Panc1 (cell line): ENCODE measurements at regions not wholly inside any gene's neighbourhood (a gene's known extent, or its start where the extent isn't known, plus 50 kb on each side); places are given as distances from the start of the nearest gene placed in this dataset.

Experiments used
- ATAC-seq: fragments of 200-7000 bp; cut with Tn5 transposase; 2 replicates; pipeline ENCODE4 v1.9.1; 2020; ENCODE audit warnings: mild to moderate bottlenecking, moderate library complexity
- BruUV-seq: library from RNA; stranded (reverse); fragments of 400-500 nt; replicated peaks from 2 replicates; lab custom pipeline; 2021; lab: Mats Ljungman, UMichigan
- CTCF ChIA-PET: fragments of 300-600 bp; sonication (Branson Sonifier 250); formaldehyde crosslinking; loops from one replicate; lab custom pipeline; 2022; ENCODE audit warnings: antibody characterized with exemption; lab: Charles Lee
- POLR2A ChIA-PET: fragments of 300-600 bp; sonication (Branson Sonifier 250); formaldehyde crosslinking; loops from one replicate; lab custom pipeline; 2022; ENCODE audit warnings: antibody characterized with exemption; lab: Charles Lee
- DNase-seq: peaks from one replicate; pipeline ENCODE4 v3.0.0-alpha.2; 2010; ENCODE audit warnings: low read depth, low spot score
- H3K27ac ChIP-seq: 2 replicates; pipeline ENCODE4 v1.5.1; 2011; ENCODE audit warnings: mild to moderate bottlenecking, low read length, inconsistent platforms
- H3K27me3 ChIP-seq: fragments of 200-500 bp; sonication (Bioruptor generic); 2 replicates; pipeline ENCODE4 v1.6.0; 2014; ENCODE audit warnings: low read length, inconsistent platforms; ENCODE audit not compliant: control insufficient read depth, insufficient read depth
- H3K36me3 ChIP-seq: fragments of 200-500 bp; sonication (Bioruptor generic); 2 replicates; pipeline ENCODE4 v1.5.1; 2014; ENCODE audit warnings: inconsistent platforms, mild to moderate bottlenecking, low read length, moderate library complexity; ENCODE audit not compliant: control insufficient read depth, insufficient read depth
- H3K4me1 ChIP-seq: 2 replicates; pipeline ENCODE4 v1.5.1; 2011; ENCODE audit warnings: inconsistent platforms, mild to moderate bottlenecking, low read length, moderate library complexity; ENCODE audit not compliant: control insufficient read depth, insufficient read depth
- H3K4me3 ChIP-seq, 2 experiments: 2 replicates each; pipeline ENCODE4 v1.5.1; 2011 to 2012; ENCODE audit warnings: low read depth in 2 of 2, low read length in 2 of 2, mild to moderate bottlenecking in 2 of 2, inconsistent platforms in 1 of 2, moderate library complexity in 1 of 2
- H3K9me3 ChIP-seq: fragments of 200-500 bp; sonication (Bioruptor generic); 2 replicates; pipeline ENCODE4 v1.5.1; 2014; ENCODE audit warnings: low read depth, mild to moderate bottlenecking, inconsistent platforms, low read length, moderate library complexity; ENCODE audit not compliant: control insufficient read depth, insufficient read depth
- POLR2AphosphoS5 ChIP-seq: IDR thresholded peaks from 2 replicates; pipeline ENCODE4 v1.6.1; 2012; ENCODE audit warnings: mild to moderate bottlenecking, low read depth, low read length, moderate library complexity
- SIN3A ChIP-seq: IDR thresholded peaks from 2 replicates; pipeline ENCODE4 v1.6.1; 2012; ENCODE audit warnings: low read depth, mild to moderate bottlenecking, low read length, moderate library complexity, borderline replicate concordance; ENCODE audit not compliant: insufficient read depth
- TCF7L2 ChIP-seq: IDR thresholded peaks from 2 replicates; pipeline ENCODE4 v1.6.1; 2011; ENCODE audit warnings: mild to moderate bottlenecking, low read depth, low read length, inconsistent platforms
- in situ Hi-C: cut with HindIII; loops from 2 replicates; pipeline ENCODE4 v1.10.0; 2016; ENCODE audit warnings: low sequenced_read_pairs, low pct_unique_long_range_greater_than_20kb
- intact Hi-C: fragments of 100-400 bp; cut with micrococcal nuclease; formaldehyde crosslinking; loops from one replicate; pipeline ENCODE4 v1.10.0; 2022; ENCODE audit not compliant: unreplicated experiment
- TF ChIP-seq, protein P1 (sequence below), 2 experiments: IDR thresholded peaks; 2 replicates each; pipeline ENCODE4 v1.6.1; 2011 to 2012; ENCODE audit warnings: low read depth in 2 of 2, control low read depth in 1 of 2, low read length in 1 of 2, mild to moderate bottlenecking in 1 of 2, moderate library complexity in 1 of 2; ENCODE audit not compliant: insufficient read depth in 1 of 2
- TF ChIP-seq, protein P2 (sequence below): fragments of 450-650 bp; IDR thresholded peaks from 2 replicates; pipeline ENCODE4 v1.5.1; 2017; ENCODE audit warnings: mild to moderate bottlenecking

DNA sequence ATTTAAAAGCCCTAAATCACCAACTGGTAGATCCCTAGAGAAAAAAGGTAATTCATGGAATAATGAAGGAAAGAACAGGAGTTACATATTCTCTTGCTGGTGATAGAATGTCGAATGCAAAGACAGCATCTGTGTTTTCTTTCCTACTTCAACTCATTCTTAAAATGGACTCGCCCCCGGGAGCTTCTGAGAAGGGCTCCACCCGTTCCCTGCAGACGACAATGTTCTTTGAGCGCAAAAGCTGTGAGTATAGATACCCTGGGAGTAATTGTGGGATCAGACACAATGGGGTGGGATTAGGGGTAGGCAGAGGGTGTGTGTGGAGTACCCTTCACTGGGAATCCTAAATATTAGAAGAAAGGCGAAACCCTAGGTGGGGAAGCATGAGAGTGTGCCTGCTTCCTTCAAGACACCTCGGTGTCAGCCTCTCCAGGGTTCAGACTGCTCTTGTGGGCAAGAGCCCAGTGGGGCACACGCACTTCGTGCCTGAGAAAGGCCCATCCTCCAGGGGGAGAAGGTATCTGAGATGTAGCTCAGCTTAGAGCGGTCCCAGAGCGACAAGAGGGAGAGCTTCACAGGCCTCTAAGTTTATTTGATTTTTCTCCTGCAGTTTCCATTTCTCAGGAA, 123.3 kb upstream of the DPYD start:
- intact Hi-C loops (no loop called here), in situ Hi-C loops (no loop called here)
- Histone ChIP-seq H3K27me3 (no peaks in the 10 kb centered on the region), H3K36me3 (no peaks in the 10 kb centered on the region), H3K9me3 (no peaks in the 10 kb centered on the region), H3K27ac (no peak overlapping the region), H3K4me3 (no peak overlapping the region), H3K4me1 (no peaks in the 10 kb centered on the region)
- POLR2A ChIA-PET = no interaction called here
- BruUV-seq = no TSS peak
- DNase-seq (no peak), ATAC-seq (no peak)
- CTCF ChIA-PET = no interaction called here
- TF ChIP-seq, protein P1, sequence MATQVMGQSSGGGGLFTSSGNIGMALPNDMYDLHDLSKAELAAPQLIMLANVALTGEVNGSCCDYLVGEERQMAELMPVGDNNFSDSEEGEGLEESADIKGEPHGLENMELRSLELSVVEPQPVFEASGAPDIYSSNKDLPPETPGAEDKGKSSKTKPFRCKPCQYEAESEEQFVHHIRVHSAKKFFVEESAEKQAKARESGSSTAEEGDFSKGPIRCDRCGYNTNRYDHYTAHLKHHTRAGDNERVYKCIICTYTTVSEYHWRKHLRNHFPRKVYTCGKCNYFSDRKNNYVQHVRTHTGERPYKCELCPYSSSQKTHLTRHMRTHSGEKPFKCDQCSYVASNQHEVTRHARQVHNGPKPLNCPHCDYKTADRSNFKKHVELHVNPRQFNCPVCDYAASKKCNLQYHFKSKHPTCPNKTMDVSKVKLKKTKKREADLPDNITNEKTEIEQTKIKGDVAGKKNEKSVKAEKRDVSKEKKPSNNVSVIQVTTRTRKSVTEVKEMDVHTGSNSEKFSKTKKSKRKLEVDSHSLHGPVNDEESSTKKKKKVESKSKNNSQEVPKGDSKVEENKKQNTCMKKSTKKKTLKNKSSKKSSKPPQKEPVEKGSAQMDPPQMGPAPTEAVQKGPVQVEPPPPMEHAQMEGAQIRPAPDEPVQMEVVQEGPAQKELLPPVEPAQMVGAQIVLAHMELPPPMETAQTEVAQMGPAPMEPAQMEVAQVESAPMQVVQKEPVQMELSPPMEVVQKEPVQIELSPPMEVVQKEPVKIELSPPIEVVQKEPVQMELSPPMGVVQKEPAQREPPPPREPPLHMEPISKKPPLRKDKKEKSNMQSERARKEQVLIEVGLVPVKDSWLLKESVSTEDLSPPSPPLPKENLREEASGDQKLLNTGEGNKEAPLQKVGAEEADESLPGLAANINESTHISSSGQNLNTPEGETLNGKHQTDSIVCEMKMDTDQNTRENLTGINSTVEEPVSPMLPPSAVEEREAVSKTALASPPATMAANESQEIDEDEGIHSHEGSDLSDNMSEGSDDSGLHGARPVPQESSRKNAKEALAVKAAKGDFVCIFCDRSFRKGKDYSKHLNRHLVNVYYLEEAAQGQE (IDR thresholded peaks at IDR 0.05; ENCODE audit: insufficient read depth in 1 of 2, low read depth in 2 of 2, low read length in 1 of 2) = no peak
- no peak for TF ChIP-seq POLR2AphosphoS5
- no peak for TF ChIP-seq TCF7L2
- no peak for TF ChIP-seq SIN3A
- TF ChIP-seq, protein P2, sequence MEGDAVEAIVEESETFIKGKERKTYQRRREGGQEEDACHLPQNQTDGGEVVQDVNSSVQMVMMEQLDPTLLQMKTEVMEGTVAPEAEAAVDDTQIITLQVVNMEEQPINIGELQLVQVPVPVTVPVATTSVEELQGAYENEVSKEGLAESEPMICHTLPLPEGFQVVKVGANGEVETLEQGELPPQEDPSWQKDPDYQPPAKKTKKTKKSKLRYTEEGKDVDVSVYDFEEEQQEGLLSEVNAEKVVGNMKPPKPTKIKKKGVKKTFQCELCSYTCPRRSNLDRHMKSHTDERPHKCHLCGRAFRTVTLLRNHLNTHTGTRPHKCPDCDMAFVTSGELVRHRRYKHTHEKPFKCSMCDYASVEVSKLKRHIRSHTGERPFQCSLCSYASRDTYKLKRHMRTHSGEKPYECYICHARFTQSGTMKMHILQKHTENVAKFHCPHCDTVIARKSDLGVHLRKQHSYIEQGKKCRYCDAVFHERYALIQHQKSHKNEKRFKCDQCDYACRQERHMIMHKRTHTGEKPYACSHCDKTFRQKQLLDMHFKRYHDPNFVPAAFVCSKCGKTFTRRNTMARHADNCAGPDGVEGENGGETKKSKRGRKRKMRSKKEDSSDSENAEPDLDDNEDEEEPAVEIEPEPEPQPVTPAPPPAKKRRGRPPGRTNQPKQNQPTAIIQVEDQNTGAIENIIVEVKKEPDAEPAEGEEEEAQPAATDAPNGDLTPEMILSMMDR = no peak

DNA sequence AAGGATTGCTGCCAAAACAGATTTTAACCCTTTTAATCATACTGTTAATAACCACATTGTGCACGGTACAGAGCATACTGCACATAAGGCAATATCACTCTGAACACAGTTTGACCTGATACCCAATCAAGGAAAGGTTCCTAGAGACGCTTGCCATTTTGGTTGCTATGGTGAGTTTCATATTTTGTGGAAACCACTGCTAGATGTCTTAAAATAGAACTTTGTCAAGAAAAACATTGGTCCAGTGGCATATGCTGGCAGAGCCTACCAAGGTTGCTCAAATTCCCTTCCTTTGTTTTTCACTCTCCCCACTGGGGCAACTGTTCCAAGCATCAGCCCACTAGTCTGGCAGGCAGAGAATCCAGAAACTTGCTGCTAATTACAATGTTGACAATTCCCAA, 114.8 kb upstream of the DPYD start:
- in situ Hi-C loops (no loop called here), intact Hi-C loops (no loop called here)
- ChIA-PET CTCF (no interaction called here), POLR2A (no interaction called here)
- Histone ChIP-seq H3K36me3 (no peaks in the 10 kb centered on the region), H3K27ac (no peak overlapping the region), H3K4me3 (no peak overlapping the region), H3K9me3 (no peaks in the 10 kb centered on the region), H3K27me3 (no peaks in the 10 kb centered on the region), H3K4me1 (no peaks in the 10 kb centered on the region)
- TF ChIP-seq TCF7L2 = no peak
- TF ChIP-seq, protein P2 = no peak
- no peak for TF ChIP-seq SIN3A
- TF ChIP-seq, protein P1 (IDR thresholded peaks at IDR 0.05; ENCODE audit: insufficient read depth in 1 of 2, low read depth in 2 of 2, low read length in 1 of 2) = no peak
- no peak for TF ChIP-seq POLR2AphosphoS5
- DNase-seq = no peak
- no TSS peak for BruUV-seq
- no peak for ATAC-seq
